Heart right ventricle (tissue), 16 donors: ENCODE measurements at regions not wholly inside any gene's neighbourhood (a gene's known extent, or its start where the extent isn't known, plus 50 kb on each side); places are given as distances from the start of the nearest gene placed in this dataset.
A peak's percentile ranks its signal among the peaks of the same experiment; 100 is the strongest.

Source experiments
- ATAC-seq, 8 donors: fragments of 200-7000 bp; cut with Tn5 transposase; one replicate each; pipeline ENCODE4 v1.9.1; 2020; ENCODE audit warnings: mild to moderate bottlenecking in 8 of 8, moderate library complexity in 8 of 8, moderate number of reproducible peaks in 1 of 8
- DNase-seq, 2 donors: peaks; one replicate each; pipeline ENCODE4 v3.0.0-alpha.2; 2020
- H3K27ac ChIP-seq, 10 donors: fragments of 200-600 bp; sonication (generic) in 2 of 10; one replicate each; pipeline versions ENCODE4 v1.5.0 to v1.8.0; 2020 to 2022; ENCODE audit warnings: mild to moderate bottlenecking in 3 of 10
- H3K27me3 ChIP-seq, 7 donors: fragments of 200-600 bp; one replicate each; pipeline ENCODE4 v1.8.0; 2021 to 2022; ENCODE audit warnings: mild to moderate bottlenecking in 2 of 7
- H3K36me3 ChIP-seq, 9 donors: fragments of 200-600 bp; sonication (generic) in 1 of 9; one replicate each; pipeline versions ENCODE4 v1.5.0 to v1.8.0; 2020 to 2022; ENCODE audit warnings: mild to moderate bottlenecking in 2 of 9
- H3K4me1 ChIP-seq, 9 donors: fragments of 200-600 bp; sonication (generic) in 1 of 9; one replicate each; pipeline versions ENCODE4 v1.5.0 to v1.8.0; 2020 to 2022; ENCODE audit warnings: mild to moderate bottlenecking in 4 of 9
- H3K4me3 ChIP-seq, 10 donors: fragments of 200-600 bp; sonication (generic) in 2 of 10; one replicate each; pipeline versions ENCODE4 v1.5.0 to v1.8.0; 2020 to 2022; ENCODE audit warnings: mild to moderate bottlenecking in 7 of 10, moderate library complexity in 2 of 10
- H3K9me3 ChIP-seq, 11 donors: fragments of 200-600 bp in 10 of 11; sonication (generic) in 2 of 11; one replicate each; pipeline versions ENCODE4 v1.5.0 to v1.8.0; 2013 to 2022; ENCODE audit warnings: mild to moderate bottlenecking in 2 of 11, control low read depth in 1 of 11, moderate library complexity in 1 of 11
- CTCF ChIP-seq, 9 donors: fragments of 200-600 bp; sonication (generic) in 2 of 9; IDR thresholded peaks; one replicate each; pipeline versions ENCODE4 v1.5.0 to v1.8.0; 2021 to 2022; ENCODE audit warnings: antibody characterized with exemption in 9 of 9, mild to moderate bottlenecking in 5 of 9, moderate library complexity in 1 of 9
- WGBS, 2 donors: extraction: QIAGEN DNeasy Blood & Tissue Kit; methylation state at CpG; one replicate each; pipeline ENCODE4 v1.1.7; 2013; ENCODE audit warnings: inconsistent platforms in 1 of 2; 5-methylcytosine and 5-hydroxymethylcytosine counted together
- intact Hi-C, 10 donors: fragments of 100-400 bp; cut with DNase I; formaldehyde crosslinking; loops; one replicate each; pipeline versions ENCODE4 v1.11.1 to v1.14.2; 2022
- donor health status: Arrhythmogenic right ventricular cardiomyopathy.
- donor health status: ischemic (EF 13 %, LVEDD 7.1; RV severe dilation, severe dysfunction).
- donor health status: healthy with polysubstance abuse.
- donor health status: DM: no; HTN: yes; CAD: no.
- donor health status: DM: no; HTN: no; CAD: no.
- donor health status: ischemic (EF 25% LVEDD 6.9; RV normal size, moderate dysfunction).
- donor health status: ischemic (EF 25% LVEDD 5.7; RV mildly dilated, moderate dysfunction).
- donor health status: healthy.
- donor health status: DM: yes; HTN: yes; CAD: no.
- donor health status: Ischemic cardiomyopathy.
- donor health status: ischemic (EF 35%, LVEDD 5.7; RV mildly dilated, moderate dysfunction).
- donor health status: nonischemic (EF 11% LVEDD 7.7; RV severe dilation, severe dysfunction).
- donor health status: DM: yes; HTN: yes; CAD: no.
- donor health status: PGD.
- donor health status: ischemic (EF 29% LVEDD 5.4; RV normal size, mild dysfunction).
- donor health status: nonischemic (EF 23%, LVEDD 6.1; RV moderate dilation, normal function).

GRCh38 chr6:19734519-19734918 is 102.7 kb upstream of the ID4 start:
- Histone ChIP-seq H3K27ac (no peak overlapping the region), H3K4me1 (peaks cover 0 to 9% (median 0%) of the 10 kb centered on the region in 9 donors), H3K4me3 (no peak overlapping the region), H3K9me3 (peaks cover 0 to 9% (median 0%) of the 10 kb centered on the region in 11 donors), H3K36me3 (no peaks in the 10 kb centered on the region), H3K27me3 (no peaks in the 10 kb centered on the region)
- 68 to 69% methylated on average over 2 of the region's 2 CpGs for WGBS, 2 donors
- no peak for ATAC-seq
- DNase-seq = no peak
- TF ChIP-seq CTCF (IDR thresholded peaks at IDR 0.05) = no peak
- intact Hi-C loops = no loop called here

GRCh38 chr6:19736066-19736465 is 101.1 kb upstream of the ID4 start:
- H3K4me3 ChIP-seq = no peak overlapping the region
- H3K27ac ChIP-seq = no peak overlapping the region
- DNase-seq = no peak
- H3K9me3 ChIP-seq = no peaks in the 10 kb centered on the region
- WGBS, 2 donors = 90 to 92% methylated on average over 4 of the region's 4 CpGs
- H3K4me1 ChIP-seq = peaks cover 0 to 9% (median 0%) of the 10 kb centered on the region in 9 donors
- intact Hi-C loops = no loop called here
- TF ChIP-seq CTCF (IDR thresholded peaks at IDR 0.05) = no peak
- no peaks in the 10 kb centered on the region for H3K27me3 ChIP-seq
- no peak for ATAC-seq
- no peaks in the 10 kb centered on the region for H3K36me3 ChIP-seq

- no peak for TF ChIP-seq CTCF (IDR thresholded peaks at IDR 0.05)
- peak overlapping the region in 1 of 10 donors; percentile 29 for H3K27ac ChIP-seq
- DNase-seq = no peak
- intact Hi-C loops = no loop called here
- no peaks in the 10 kb centered on the region for H3K27me3 ChIP-seq
- ATAC-seq = peak in 3 of 8 donors; percentile 37 to 78 (median 52)
- no peak overlapping the region for H3K4me3 ChIP-seq
- H3K36me3 ChIP-seq = no peaks in the 10 kb centered on the region
- H3K9me3 ChIP-seq = no peaks in the 10 kb centered on the region
- 49 to 57% methylated on average over 1 of the region's 1 CpG for WGBS, 2 donors
- H3K4me1 ChIP-seq = peaks cover 0 to 9% (median 0%) of the 10 kb centered on the region in 9 donors
These were observed 99.2 kb upstream of the ID4 start for GRCh38 chr6:19738010-19738409.

- 83 to 87% methylated on average over 7 of the region's 7 CpGs for WGBS, 2 donors
- H3K27ac ChIP-seq = no peak overlapping the region
- no peak for TF ChIP-seq CTCF (IDR thresholded peaks at IDR 0.05)
- no peaks in the 10 kb centered on the region for H3K27me3 ChIP-seq
- no peaks in the 10 kb centered on the region for H3K36me3 ChIP-seq
- peaks cover 0 to 5% (median 0%) of the 10 kb centered on the region in 11 donors for H3K9me3 ChIP-seq
- no peak for ATAC-seq
- intact Hi-C loops = no loop called here
- H3K4me1 ChIP-seq = no peaks in the 10 kb centered on the region
- no peak for DNase-seq
- H3K4me3 ChIP-seq = no peak overlapping the region
These were observed 87.4 kb upstream of the ID4 start for GRCh38 chr6:19749722-19750121.
